IPS-20b (cell line): ENCODE measurements at regions not wholly inside any gene's neighbourhood (a gene's known extent, or its start where the extent isn't known, plus 50 kb on each side); places are given as distances from the start of the nearest gene placed in this dataset.
"Not testable (repeated sequence)": the region's sequence is repeated elsewhere in the genome, so short reads cannot be mapped to it uniquely, and the experiment has no call there.

Experiments
- H3K27ac ChIP-seq: one replicate; pipeline ENCODE4 v1.5.1; 2013; ENCODE audit warnings: low read length
- H3K27me3 ChIP-seq: 2 replicates; pipeline ENCODE4 v1.6.1; 2013; ENCODE audit warnings: mild to moderate bottlenecking, low read length, inconsistent platforms; ENCODE audit not compliant: insufficient read depth
- H3K36me3 ChIP-seq: 2 replicates; pipeline ENCODE4 v1.6.1; 2013; ENCODE audit warnings: low read depth, mild to moderate bottlenecking, inconsistent platforms, low read length, moderate library complexity; ENCODE audit not compliant: insufficient read depth
- H3K4me1 ChIP-seq: 2 replicates; pipeline ENCODE4 v1.6.1; 2013; ENCODE audit warnings: mild to moderate bottlenecking, control low read depth, inconsistent platforms, low read length, moderate library complexity; ENCODE audit not compliant: insufficient read depth
- H3K4me3 ChIP-seq: 2 replicates; pipeline ENCODE4 v1.5.1; 2013; ENCODE audit warnings: mild to moderate bottlenecking, low read length, inconsistent platforms
- H3K9ac ChIP-seq: 2 replicates; pipeline ENCODE4 v1.6.1; 2013; ENCODE audit warnings: low read depth, mild to moderate bottlenecking, inconsistent platforms, low read length, moderate library complexity
- H3K9me3 ChIP-seq: 2 replicates; pipeline ENCODE4 v1.6.1; 2013; ENCODE audit warnings: mild to moderate bottlenecking, low read depth, low read length, inconsistent platforms; ENCODE audit not compliant: insufficient read depth

- H3K4me3 ChIP-seq, result no peak overlapping the region
- no peaks in the 10 kb centered on the region for H3K27me3 ChIP-seq
- no peak overlapping the region for H3K9ac ChIP-seq
- no peak overlapping the region for H3K27ac ChIP-seq
- no peaks in the 10 kb centered on the region for H3K36me3 ChIP-seq
- H3K4me1 ChIP-seq, result no peaks in the 10 kb centered on the region
- H3K9me3 ChIP-seq, result no peaks in the 10 kb centered on the region
Measured at GRCh38 chr6:164062872-164063271, 648.4 kb downstream of the QKI start.

- no peaks in the 10 kb centered on the region for H3K9me3 ChIP-seq
- H3K4me1 ChIP-seq, result no peaks in the 10 kb centered on the region
- no peaks in the 10 kb centered on the region for H3K27me3 ChIP-seq
- no peak overlapping the region for H3K27ac ChIP-seq
- H3K9ac ChIP-seq, result no peak overlapping the region
- H3K4me3 ChIP-seq, result no peak overlapping the region
- H3K36me3 ChIP-seq, result no peaks in the 10 kb centered on the region
Measured at GRCh38 chr6:164057876-164058275, 643.4 kb downstream of the QKI start.

DNA sequence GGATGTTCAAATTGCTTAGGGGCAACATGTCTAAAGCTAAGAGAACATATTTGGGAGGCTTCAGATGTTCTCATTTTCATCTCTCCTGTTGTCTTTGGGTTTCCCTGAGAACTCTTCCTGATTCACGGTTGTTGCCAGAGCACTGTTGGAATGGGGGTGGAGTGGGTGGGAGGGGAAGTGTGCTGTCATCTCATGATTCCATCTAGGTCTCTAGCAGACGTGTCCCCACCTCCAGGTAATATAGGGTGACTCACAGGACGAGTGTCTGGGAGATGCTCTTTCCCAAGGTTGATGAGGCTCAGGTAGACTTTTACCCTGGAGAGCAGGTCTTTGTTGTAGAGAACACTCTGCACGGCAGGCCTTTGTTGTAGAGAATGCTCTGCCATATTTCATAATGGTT is 636.9 kb downstream of the QKI start:
- no peaks in the 10 kb centered on the region for H3K27me3 ChIP-seq
- H3K27ac ChIP-seq, result no peak overlapping the region
- H3K4me1 ChIP-seq, result no peaks in the 10 kb centered on the region
- no peaks in the 10 kb centered on the region for H3K9me3 ChIP-seq
- no peaks in the 10 kb centered on the region for H3K36me3 ChIP-seq
- no peak overlapping the region for H3K9ac ChIP-seq
- no peak overlapping the region for H3K4me3 ChIP-seq

DNA sequence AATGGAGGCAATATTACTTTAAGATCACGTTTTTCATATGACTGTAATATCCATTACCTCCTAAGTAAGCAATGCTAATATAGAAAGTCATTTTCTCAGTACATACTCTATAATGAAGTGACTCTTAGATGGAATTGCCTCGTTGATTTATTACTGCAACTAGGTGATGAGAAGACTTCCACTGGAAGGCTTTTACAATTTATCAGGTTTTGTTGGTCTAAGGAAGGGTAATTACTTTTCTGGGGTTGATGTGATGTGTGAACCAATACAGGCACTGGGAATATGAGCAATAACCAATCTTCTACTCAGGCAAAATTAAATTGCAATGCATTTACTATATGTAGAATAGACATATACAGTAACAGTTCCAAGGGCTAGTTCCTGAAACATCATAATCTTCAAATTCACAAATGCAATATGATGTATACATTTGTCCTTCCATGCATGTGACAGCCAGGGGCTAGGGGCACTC is 635.0 kb downstream of the QKI start:
- no peaks in the 10 kb centered on the region for H3K9me3 ChIP-seq
- no peak overlapping the region for H3K27ac ChIP-seq
- H3K27me3 ChIP-seq, result no peaks in the 10 kb centered on the region
- no peaks in the 10 kb centered on the region for H3K4me1 ChIP-seq
- H3K36me3 ChIP-seq, result no peaks in the 10 kb centered on the region
- no peak overlapping the region for H3K9ac ChIP-seq
- H3K4me3 ChIP-seq, result no peak overlapping the region

DNA sequence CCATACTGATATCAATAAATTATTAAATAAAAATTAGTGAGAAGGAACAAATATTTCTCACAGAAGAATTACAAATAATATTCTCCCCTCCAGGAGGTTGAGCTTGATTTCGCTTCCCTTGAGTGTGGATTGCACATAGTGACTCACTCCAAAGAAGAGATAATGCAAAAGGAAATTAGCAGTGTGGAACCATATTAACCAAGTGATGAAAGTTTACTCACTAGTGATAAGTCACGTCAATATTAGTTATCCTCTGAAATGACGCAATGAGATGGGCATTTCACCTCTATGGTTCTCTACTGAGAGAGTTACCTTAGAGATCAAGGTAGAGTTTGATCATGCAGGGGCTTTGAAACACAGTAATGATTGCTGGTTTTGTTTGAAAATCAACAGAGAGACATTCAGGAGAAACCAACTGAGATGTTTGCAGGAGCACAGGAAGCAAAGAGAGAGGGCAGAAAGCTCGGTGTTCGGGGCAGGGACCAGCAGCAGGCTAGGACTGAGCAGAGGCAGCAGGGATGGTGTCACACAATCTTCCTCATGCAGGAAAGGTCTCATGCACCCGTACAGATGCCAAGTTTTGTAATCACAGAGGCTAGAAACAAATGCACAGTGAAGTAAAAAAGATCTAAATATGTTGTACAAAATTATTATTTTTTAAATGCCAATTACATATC is 634.5 kb downstream of the QKI start:
- Histone ChIP-seq H3K4me3 (no peak overlapping the region), H3K9me3 (no peaks in the 10 kb centered on the region), H3K36me3 (no peaks in the 10 kb centered on the region), H3K27me3 (no peaks in the 10 kb centered on the region), H3K9ac (no peak overlapping the region), H3K4me1 (no peaks in the 10 kb centered on the region), H3K27ac (no peak overlapping the region)

GRCh38 chr6:164045082-164045481 is 630.6 kb downstream of the QKI start:
- no peak overlapping the region for H3K27ac ChIP-seq
- H3K9ac ChIP-seq, result no peak overlapping the region
- H3K4me1 ChIP-seq, result no peaks in the 10 kb centered on the region
- peaks cover 11% of the 10 kb centered on the region; the same call in 1 of the 2 replicates for H3K9me3 ChIP-seq
- no peak overlapping the region for H3K4me3 ChIP-seq
- no peaks in the 10 kb centered on the region for H3K36me3 ChIP-seq
- no peaks in the 10 kb centered on the region for H3K27me3 ChIP-seq

DNA sequence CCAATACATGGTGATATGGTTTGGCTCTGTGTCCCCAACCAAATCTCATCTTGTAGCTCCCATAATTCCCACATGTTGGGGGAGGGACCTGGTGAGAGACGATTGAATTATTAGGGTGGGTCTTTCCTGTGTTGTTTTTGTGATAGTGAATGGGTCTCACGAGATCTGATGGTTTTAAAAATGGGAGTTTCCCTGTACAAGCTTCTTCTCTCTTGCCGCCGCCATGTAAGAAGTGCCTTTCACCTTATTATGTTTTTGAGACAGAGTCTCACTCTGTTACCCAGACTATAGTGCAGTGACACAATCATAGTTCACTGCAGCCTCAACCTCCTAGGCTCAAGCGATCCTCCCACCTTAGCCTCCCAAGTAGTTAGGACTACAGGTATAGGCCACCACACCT is 629.1 kb downstream of the QKI start:
- not testable (repeated sequence) for H3K36me3 ChIP-seq, H3K27ac ChIP-seq, H3K27me3 ChIP-seq

GRCh38 chr6:164042212-164042611 is 627.7 kb downstream of the QKI start:
- H3K9ac ChIP-seq, result no peak overlapping the region

More for the DNA sequence above, 629.1 kb downstream of the QKI start:
- H3K9me3 ChIP-seq, result peaks cover 11% of the 10 kb centered on the region; the same call in 1 of the 2 replicates
- H3K4me3 ChIP-seq, H3K4me1 ChIP-seq, H3K9ac ChIP-seq: not testable (repeated sequence)

DNA sequence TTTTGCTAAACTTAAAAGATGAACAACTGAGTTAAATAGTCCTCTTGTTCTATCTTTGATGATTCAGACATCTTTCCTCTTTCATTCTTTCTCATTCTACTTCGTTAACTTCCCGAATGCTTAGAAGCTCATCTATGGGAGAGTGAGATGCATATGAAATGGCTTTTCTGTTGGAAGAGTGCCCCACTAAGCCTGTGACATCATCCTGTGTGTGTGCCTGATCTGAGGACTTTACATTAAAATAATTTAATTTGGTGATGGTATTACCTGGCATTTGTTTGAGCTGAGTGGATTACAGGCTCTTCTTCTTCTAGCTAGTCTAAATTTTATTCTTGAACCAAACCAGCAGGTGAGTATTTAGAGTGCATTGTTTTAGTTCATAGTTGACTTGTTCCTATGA is 626.5 kb downstream of the QKI start:
- Histone ChIP-seq H3K4me1 (no peaks in the 10 kb centered on the region), H3K9me3 (peaks cover 11% of the 10 kb centered on the region; the same call in 1 of the 2 replicates), H3K27me3 (no peaks in the 10 kb centered on the region), H3K4me3 (no peak overlapping the region), H3K9ac (no peak overlapping the region), H3K36me3 (no peaks in the 10 kb centered on the region), H3K27ac (no peak overlapping the region)

More at GRCh38 chr6:164042212-164042611, 627.7 kb downstream of the QKI start:
- peaks cover 11% of the 10 kb centered on the region; the same call in 1 of the 2 replicates for H3K9me3 ChIP-seq
- no peak overlapping the region for H3K4me3 ChIP-seq
- no peak overlapping the region for H3K27ac ChIP-seq
- no peaks in the 10 kb centered on the region for H3K36me3 ChIP-seq
- H3K4me1 ChIP-seq, result no peaks in the 10 kb centered on the region
- H3K27me3 ChIP-seq, result no peaks in the 10 kb centered on the region

GRCh38 chr6:164039954-164040375 is 625.4 kb downstream of the QKI start:
- H3K9ac ChIP-seq, result no peak overlapping the region
- no peak overlapping the region for H3K27ac ChIP-seq
- H3K4me1 ChIP-seq, result no peaks in the 10 kb centered on the region
- no peak overlapping the region for H3K4me3 ChIP-seq
- no peaks in the 10 kb centered on the region for H3K36me3 ChIP-seq
- H3K9me3 ChIP-seq, result peaks cover 11% of the 10 kb centered on the region; the same call in 1 of the 2 replicates
- H3K27me3 ChIP-seq, result no peaks in the 10 kb centered on the region

GRCh38 chr6:164037171-164037870 is 622.8 kb downstream of the QKI start:
- no peak overlapping the region for H3K4me3 ChIP-seq
- H3K9me3 ChIP-seq, result no peaks in the 10 kb centered on the region
- no peaks in the 10 kb centered on the region for H3K36me3 ChIP-seq
- H3K27ac ChIP-seq, result no peak overlapping the region
- H3K4me1 ChIP-seq, result no peaks in the 10 kb centered on the region
- H3K27me3 ChIP-seq, result no peaks in the 10 kb centered on the region
- H3K9ac ChIP-seq, result no peak overlapping the region

GRCh38 chr6:164035900-164036485 is 621.5 kb downstream of the QKI start:
- Histone ChIP-seq H3K9me3 (no peaks in the 10 kb centered on the region), H3K9ac (no peak overlapping the region), H3K27me3 (no peaks in the 10 kb centered on the region), H3K4me3 (no peak overlapping the region), H3K27ac (no peak overlapping the region), H3K36me3 (no peaks in the 10 kb centered on the region), H3K4me1 (no peaks in the 10 kb centered on the region)
